Panc1 (cell line): ENCODE measurements at regions not wholly inside any gene's neighbourhood (a gene's known extent, or its start where the extent isn't known, plus 50 kb on each side); places are given as distances from the start of the nearest gene placed in this dataset.

Experiments
- ATAC-seq: fragments of 200-7000 bp; cut with Tn5 transposase; 2 replicates; pipeline ENCODE4 v1.9.1; 2020; ENCODE audit warnings: mild to moderate bottlenecking, moderate library complexity
- BruUV-seq: library from RNA; stranded (reverse); fragments of 400-500 nt; replicated peaks from 2 replicates; lab custom pipeline; 2021; lab: Mats Ljungman, UMichigan
- CTCF ChIA-PET: fragments of 300-600 bp; sonication (Branson Sonifier 250); formaldehyde crosslinking; loops from one replicate; lab custom pipeline; 2022; ENCODE audit warnings: antibody characterized with exemption; lab: Charles Lee
- POLR2A ChIA-PET: fragments of 300-600 bp; sonication (Branson Sonifier 250); formaldehyde crosslinking; loops from one replicate; lab custom pipeline; 2022; ENCODE audit warnings: antibody characterized with exemption; lab: Charles Lee
- DNase-seq: peaks from one replicate; pipeline ENCODE4 v3.0.0-alpha.2; 2010; ENCODE audit warnings: low read depth, low spot score
- H3K27ac ChIP-seq: 2 replicates; pipeline ENCODE4 v1.5.1; 2011; ENCODE audit warnings: mild to moderate bottlenecking, low read length, inconsistent platforms
- H3K27me3 ChIP-seq: fragments of 200-500 bp; sonication (Bioruptor generic); 2 replicates; pipeline ENCODE4 v1.6.0; 2014; ENCODE audit warnings: low read length, inconsistent platforms; ENCODE audit not compliant: control insufficient read depth, insufficient read depth
- H3K36me3 ChIP-seq: fragments of 200-500 bp; sonication (Bioruptor generic); 2 replicates; pipeline ENCODE4 v1.5.1; 2014; ENCODE audit warnings: inconsistent platforms, mild to moderate bottlenecking, low read length, moderate library complexity; ENCODE audit not compliant: control insufficient read depth, insufficient read depth
- H3K4me1 ChIP-seq: 2 replicates; pipeline ENCODE4 v1.5.1; 2011; ENCODE audit warnings: inconsistent platforms, mild to moderate bottlenecking, low read length, moderate library complexity; ENCODE audit not compliant: control insufficient read depth, insufficient read depth
- H3K4me3 ChIP-seq, 2 experiments: 2 replicates each; pipeline ENCODE4 v1.5.1; 2011 to 2012; ENCODE audit warnings: low read depth in 2 of 2, low read length in 2 of 2, mild to moderate bottlenecking in 2 of 2, inconsistent platforms in 1 of 2, moderate library complexity in 1 of 2
- H3K9me3 ChIP-seq: fragments of 200-500 bp; sonication (Bioruptor generic); 2 replicates; pipeline ENCODE4 v1.5.1; 2014; ENCODE audit warnings: low read depth, mild to moderate bottlenecking, inconsistent platforms, low read length, moderate library complexity; ENCODE audit not compliant: control insufficient read depth, insufficient read depth
- POLR2AphosphoS5 ChIP-seq: IDR thresholded peaks from 2 replicates; pipeline ENCODE4 v1.6.1; 2012; ENCODE audit warnings: mild to moderate bottlenecking, low read depth, low read length, moderate library complexity
- SIN3A ChIP-seq: IDR thresholded peaks from 2 replicates; pipeline ENCODE4 v1.6.1; 2012; ENCODE audit warnings: low read depth, mild to moderate bottlenecking, low read length, moderate library complexity, borderline replicate concordance; ENCODE audit not compliant: insufficient read depth
- TCF7L2 ChIP-seq: IDR thresholded peaks from 2 replicates; pipeline ENCODE4 v1.6.1; 2011; ENCODE audit warnings: mild to moderate bottlenecking, low read depth, low read length, inconsistent platforms
- in situ Hi-C: cut with HindIII; loops from 2 replicates; pipeline ENCODE4 v1.10.0; 2016; ENCODE audit warnings: low sequenced_read_pairs, low pct_unique_long_range_greater_than_20kb
- intact Hi-C: fragments of 100-400 bp; cut with micrococcal nuclease; formaldehyde crosslinking; loops from one replicate; pipeline ENCODE4 v1.10.0; 2022; ENCODE audit not compliant: unreplicated experiment
- TF ChIP-seq, protein P1 (sequence below), 2 experiments: IDR thresholded peaks; 2 replicates each; pipeline ENCODE4 v1.6.1; 2011 to 2012; ENCODE audit warnings: low read depth in 2 of 2, control low read depth in 1 of 2, low read length in 1 of 2, mild to moderate bottlenecking in 1 of 2, moderate library complexity in 1 of 2; ENCODE audit not compliant: insufficient read depth in 1 of 2
- TF ChIP-seq, protein P2 (sequence below): fragments of 450-650 bp; IDR thresholded peaks from 2 replicates; pipeline ENCODE4 v1.5.1; 2017; ENCODE audit warnings: mild to moderate bottlenecking

DNA sequence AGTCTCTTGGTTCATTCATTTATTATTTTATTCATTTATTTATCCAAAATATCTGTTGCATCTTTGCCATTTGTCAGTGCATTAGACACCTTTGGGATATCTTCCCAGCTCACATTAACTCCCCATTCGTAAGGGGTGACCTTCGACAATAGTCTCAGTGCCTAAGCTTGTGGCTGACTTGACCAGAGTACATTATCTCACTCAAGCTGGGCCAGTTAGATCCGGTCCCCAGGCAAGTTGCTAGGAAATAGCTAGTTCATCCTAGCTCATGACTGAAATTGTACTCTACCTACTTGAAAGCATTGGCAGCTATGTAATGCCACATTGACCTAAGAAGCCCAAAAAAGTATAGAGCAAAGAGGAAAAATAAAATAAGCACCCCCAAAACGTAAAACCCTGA, 165.3 kb downstream of the FBXO8 start:
- H3K4me1 ChIP-seq: no peaks in the 10 kb centered on the region
- no peak overlapping the region for H3K27ac ChIP-seq
- ATAC-seq (no peak), DNase-seq (no peak)
- ChIA-PET CTCF (no interaction called here), POLR2A (no interaction called here)
- no peaks in the 10 kb centered on the region for H3K36me3 ChIP-seq
- H3K9me3 ChIP-seq: no peaks in the 10 kb centered on the region
- in situ Hi-C loops (no loop called here), intact Hi-C loops (no loop called here)
- H3K4me3 ChIP-seq: no peak overlapping the region
- BruUV-seq: no TSS peak
- TF ChIP-seq POLR2AphosphoS5 (no peak), TCF7L2 (no peak), SIN3A (no peak)
- TF ChIP-seq, protein P1, sequence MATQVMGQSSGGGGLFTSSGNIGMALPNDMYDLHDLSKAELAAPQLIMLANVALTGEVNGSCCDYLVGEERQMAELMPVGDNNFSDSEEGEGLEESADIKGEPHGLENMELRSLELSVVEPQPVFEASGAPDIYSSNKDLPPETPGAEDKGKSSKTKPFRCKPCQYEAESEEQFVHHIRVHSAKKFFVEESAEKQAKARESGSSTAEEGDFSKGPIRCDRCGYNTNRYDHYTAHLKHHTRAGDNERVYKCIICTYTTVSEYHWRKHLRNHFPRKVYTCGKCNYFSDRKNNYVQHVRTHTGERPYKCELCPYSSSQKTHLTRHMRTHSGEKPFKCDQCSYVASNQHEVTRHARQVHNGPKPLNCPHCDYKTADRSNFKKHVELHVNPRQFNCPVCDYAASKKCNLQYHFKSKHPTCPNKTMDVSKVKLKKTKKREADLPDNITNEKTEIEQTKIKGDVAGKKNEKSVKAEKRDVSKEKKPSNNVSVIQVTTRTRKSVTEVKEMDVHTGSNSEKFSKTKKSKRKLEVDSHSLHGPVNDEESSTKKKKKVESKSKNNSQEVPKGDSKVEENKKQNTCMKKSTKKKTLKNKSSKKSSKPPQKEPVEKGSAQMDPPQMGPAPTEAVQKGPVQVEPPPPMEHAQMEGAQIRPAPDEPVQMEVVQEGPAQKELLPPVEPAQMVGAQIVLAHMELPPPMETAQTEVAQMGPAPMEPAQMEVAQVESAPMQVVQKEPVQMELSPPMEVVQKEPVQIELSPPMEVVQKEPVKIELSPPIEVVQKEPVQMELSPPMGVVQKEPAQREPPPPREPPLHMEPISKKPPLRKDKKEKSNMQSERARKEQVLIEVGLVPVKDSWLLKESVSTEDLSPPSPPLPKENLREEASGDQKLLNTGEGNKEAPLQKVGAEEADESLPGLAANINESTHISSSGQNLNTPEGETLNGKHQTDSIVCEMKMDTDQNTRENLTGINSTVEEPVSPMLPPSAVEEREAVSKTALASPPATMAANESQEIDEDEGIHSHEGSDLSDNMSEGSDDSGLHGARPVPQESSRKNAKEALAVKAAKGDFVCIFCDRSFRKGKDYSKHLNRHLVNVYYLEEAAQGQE (IDR thresholded peaks at IDR 0.05; ENCODE audit: insufficient read depth in 1 of 2, low read depth in 2 of 2, low read length in 1 of 2): no peak
- TF ChIP-seq, protein P2, sequence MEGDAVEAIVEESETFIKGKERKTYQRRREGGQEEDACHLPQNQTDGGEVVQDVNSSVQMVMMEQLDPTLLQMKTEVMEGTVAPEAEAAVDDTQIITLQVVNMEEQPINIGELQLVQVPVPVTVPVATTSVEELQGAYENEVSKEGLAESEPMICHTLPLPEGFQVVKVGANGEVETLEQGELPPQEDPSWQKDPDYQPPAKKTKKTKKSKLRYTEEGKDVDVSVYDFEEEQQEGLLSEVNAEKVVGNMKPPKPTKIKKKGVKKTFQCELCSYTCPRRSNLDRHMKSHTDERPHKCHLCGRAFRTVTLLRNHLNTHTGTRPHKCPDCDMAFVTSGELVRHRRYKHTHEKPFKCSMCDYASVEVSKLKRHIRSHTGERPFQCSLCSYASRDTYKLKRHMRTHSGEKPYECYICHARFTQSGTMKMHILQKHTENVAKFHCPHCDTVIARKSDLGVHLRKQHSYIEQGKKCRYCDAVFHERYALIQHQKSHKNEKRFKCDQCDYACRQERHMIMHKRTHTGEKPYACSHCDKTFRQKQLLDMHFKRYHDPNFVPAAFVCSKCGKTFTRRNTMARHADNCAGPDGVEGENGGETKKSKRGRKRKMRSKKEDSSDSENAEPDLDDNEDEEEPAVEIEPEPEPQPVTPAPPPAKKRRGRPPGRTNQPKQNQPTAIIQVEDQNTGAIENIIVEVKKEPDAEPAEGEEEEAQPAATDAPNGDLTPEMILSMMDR: no peak
- no peaks in the 10 kb centered on the region; the same call in 1 of the 2 replicates for H3K27me3 ChIP-seq

DNA sequence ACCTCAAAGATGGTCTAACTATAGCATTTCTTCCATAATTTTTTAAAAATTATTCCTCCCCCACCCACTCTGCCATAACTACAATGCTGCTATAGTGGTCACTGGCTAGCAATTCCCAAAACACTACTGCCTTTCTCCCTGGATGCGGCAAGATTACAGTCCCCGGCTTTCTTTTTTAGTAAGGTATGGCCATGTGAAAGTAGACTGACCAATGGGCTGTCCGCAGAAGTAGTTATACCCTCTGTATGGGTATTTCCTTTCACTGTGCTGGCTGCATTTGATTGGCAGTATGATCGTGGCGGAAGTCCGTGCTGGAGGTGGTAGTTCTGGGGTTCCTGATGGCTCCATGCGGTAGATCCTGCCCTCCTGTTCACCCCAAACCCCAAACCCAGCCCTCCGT, 166.0 kb downstream of the FBXO8 start:
- Histone ChIP-seq H3K36me3 (no peaks in the 10 kb centered on the region), H3K9me3 (no peaks in the 10 kb centered on the region), H3K4me3 (no peak overlapping the region), H3K4me1 (no peaks in the 10 kb centered on the region), H3K27me3 (no peaks in the 10 kb centered on the region; the same call in 1 of the 2 replicates), H3K27ac (no peak overlapping the region)
- BruUV-seq: no TSS peak
- no peak for DNase-seq
- in situ Hi-C loops (no loop called here), intact Hi-C loops (no loop called here)
- no peak for ATAC-seq
- ChIA-PET POLR2A (no interaction called here), CTCF (no interaction called here)
- TF ChIP-seq, protein P1 (IDR thresholded peaks at IDR 0.05; ENCODE audit: insufficient read depth in 1 of 2, low read depth in 2 of 2, low read length in 1 of 2): no peak
- TF ChIP-seq, protein P2: no peak
- TF ChIP-seq POLR2AphosphoS5 (no peak), SIN3A (no peak), TCF7L2 (no peak)
